ENCODE measurements at regions not wholly inside any gene's neighbourhood (a gene's known extent, or its start where the extent isn't known, plus 50 kb on each side); places are given as distances from the start of the nearest gene placed in this dataset.

- TF ChIP-seq ZNF544 (tag by site-specific recombination; IDR thresholded peaks at IDR 0.05) (no peak), ZNF629 (tag by site-specific recombination; IDR thresholded peaks at IDR 0.05) (no peak), BCL11A (tag by site-specific recombination; IDR thresholded peaks at IDR 0.05; ENCODE audit: low read depth) (no peak), ZNF555 (tag by site-specific recombination; conservative IDR thresholded peaks at IDR 0.05) (no peak)
- TF ChIP-seq, protein P1, sequence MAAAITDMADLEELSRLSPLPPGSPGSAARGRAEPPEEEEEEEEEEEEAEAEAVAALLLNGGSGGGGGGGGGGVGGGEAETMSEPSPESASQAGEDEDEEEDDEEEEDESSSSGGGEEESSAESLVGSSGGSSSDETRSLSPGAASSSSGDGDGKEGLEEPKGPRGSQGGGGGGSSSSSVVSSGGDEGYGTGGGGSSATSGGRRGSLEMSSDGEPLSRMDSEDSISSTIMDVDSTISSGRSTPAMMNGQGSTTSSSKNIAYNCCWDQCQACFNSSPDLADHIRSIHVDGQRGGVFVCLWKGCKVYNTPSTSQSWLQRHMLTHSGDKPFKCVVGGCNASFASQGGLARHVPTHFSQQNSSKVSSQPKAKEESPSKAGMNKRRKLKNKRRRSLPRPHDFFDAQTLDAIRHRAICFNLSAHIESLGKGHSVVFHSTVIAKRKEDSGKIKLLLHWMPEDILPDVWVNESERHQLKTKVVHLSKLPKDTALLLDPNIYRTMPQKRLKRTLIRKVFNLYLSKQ (tag by site-specific recombination; IDR thresholded peaks at IDR 0.05; ENCODE audit: borderline replicate concordance), result no peak
Observed at GRCh38 chr10:63965846-63966245, 444.6 kb downstream of the REEP3 start (continued).

- TF ChIP-seq ZNF350 (tag by site-specific recombination; IDR thresholded peaks at IDR 0.05) (no peak), ZSCAN30 (tag by site-specific recombination; IDR thresholded peaks at IDR 0.05) (no peak), ZNF426 (tag by site-specific recombination; IDR thresholded peaks at IDR 0.05) (no peak), BCL11B (tag by site-specific recombination; IDR thresholded peaks at IDR 0.05; ENCODE audit: low read depth) (no peak), ZBTB48 (tag by site-specific recombination; IDR thresholded peaks at IDR 0.05) (no peak), SCRT1 (tag by site-specific recombination; IDR thresholded peaks at IDR 0.05; ENCODE audit: borderline replicate concordance) (no peak)
- CTCF ChIA-PET, result interaction anchor here (0.5 to 3.5 kb wide), 4 partner anchors 12 to 1220 kb away, joined by 3 to 35 read pairs (median 4); no protein-coding TSS in a partner anchor
- POLR2A ChIA-PET, result no interaction called here
Observed at GRCh38 chr10:63972949-63973827, 452.0 kb downstream of the REEP3 start.

DNA sequence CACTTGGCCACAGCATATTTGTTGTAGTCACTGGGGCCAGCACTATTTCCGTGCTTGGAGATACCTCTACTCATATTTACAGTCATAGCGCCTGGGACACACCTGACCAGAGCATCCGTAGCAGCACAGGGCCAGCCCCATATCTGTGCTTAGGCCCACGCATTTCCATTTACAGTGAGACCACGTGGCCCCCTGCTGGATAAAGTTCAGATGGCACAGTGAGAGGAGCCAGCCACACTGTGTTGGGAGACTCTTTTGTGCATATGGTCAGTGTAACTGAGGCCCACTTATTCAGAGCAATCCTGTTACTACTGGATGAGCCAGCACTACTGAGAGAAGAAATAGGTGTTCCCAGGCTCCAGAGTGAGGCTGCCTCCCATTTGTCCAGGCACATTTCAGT is 455.3 kb downstream of the REEP3 start:
- Histone ChIP-seq H3K4me3 (ENCODE audit: low read depth, low read length) (no peak overlapping the region), H3K36me3 (ENCODE audit: control insufficient read depth in 2 of 2, insufficient read depth in 1 of 2, low read length in 2 of 2) (no peaks in the 10 kb centered on the region), H3K4me1 (ENCODE audit: control insufficient read depth, insufficient read depth, low read length) (no peaks in the 10 kb centered on the region), H3K9me3 (ENCODE audit: control insufficient read depth, insufficient read depth, low read depth, low read length) (no peaks in the 10 kb centered on the region), H3K27ac (ENCODE audit: extremely low read depth, low read depth, low read length) (no peak overlapping the region)
- peak; percentile 45 for TF ChIP-seq ZNF654 (tag by site-specific recombination; IDR thresholded peaks at IDR 0.05; ENCODE audit: low read depth)
- 0 out of 2 replicates have a peak, but pooled peaks have one; percentile 25 for TF ChIP-seq ZFHX2 (tag by site-specific recombination; conservative IDR thresholded peaks at IDR 0.05)
- TF ChIP-seq ZNF777 (tag by site-specific recombination; IDR thresholded peaks at IDR 0.05; ENCODE audit: borderline replicate concordance), result no peak
- TF ChIP-seq ZNF830 (tag by site-specific recombination; IDR thresholded peaks at IDR 0.05; ENCODE audit: low read depth), result no peak
- peak; percentile 57; the same call in 1 of the 2 replicates for TF ChIP-seq CTCF (tag by site-specific recombination; IDR thresholded peaks at IDR 0.05)
- TF ChIP-seq HIC1 (tag by site-specific recombination; IDR thresholded peaks at IDR 0.05), result no peak
- TF ChIP-seq BCL11A (tag by site-specific recombination; IDR thresholded peaks at IDR 0.05; ENCODE audit: low read depth), result no peak
- CTCF ChIA-PET, result interaction anchor here (0.8 to 3.5 kb wide), 20 partner anchors 9 to 316 kb away, joined by 3 to 51 read pairs (median 8); no protein-coding TSS in a partner anchor
- POLR2A ChIA-PET, result no interaction called here

More at GRCh38 chr10:63972949-63973827, 452.0 kb downstream of the REEP3 start:
- Histone ChIP-seq H3K9me3 (ENCODE audit: control insufficient read depth, insufficient read depth, low read depth, low read length) (no peaks in the 10 kb centered on the region), H3K36me3 (ENCODE audit: control insufficient read depth in 2 of 2, insufficient read depth in 1 of 2, low read length in 2 of 2) (no peaks in the 10 kb centered on the region), H3K27ac (ENCODE audit: extremely low read depth, low read depth, low read length) (no peak overlapping the region), H3K4me1 (ENCODE audit: control insufficient read depth, insufficient read depth, low read length) (no peaks in the 10 kb centered on the region), H3K4me3 (ENCODE audit: low read depth, low read length) (no peak overlapping the region)
